Suppressor macrophage treated with lipopolysaccharide for 4 hours (primary cell): ENCODE measurements at regions not wholly inside any gene's neighbourhood (a gene's known extent, or its start where the extent isn't known, plus 50 kb on each side); places are given as distances from the start of the nearest gene placed in this dataset.

Source experiments
- DNase-seq: peaks from one replicate; pipeline ENCODE4 v3.0.0-alpha.2; 2020

GRCh38 chr4:8696369-8697127 lies 104.0 kb downstream of the CPZ start:
- DNase-seq, result no peak

GRCh38 chr4:8695237-8696219 lies 103.0 kb downstream of the CPZ start:
- no peak for DNase-seq

GRCh38 chr4:8694651-8695151 lies 102.1 kb downstream of the CPZ start:
- DNase-seq, result no peak

GRCh38 chr4:8694226-8694625 lies 101.7 kb downstream of the CPZ start:
- DNase-seq, result no peak

- DNase-seq, result no peak
Measured at GRCh38 chr4:8691151-8691775, 98.7 kb downstream of the CPZ start.

- no peak for DNase-seq
Measured at GRCh38 chr4:8690216-8691150, 97.9 kb downstream of the CPZ start.

- no peak for DNase-seq
Measured at GRCh38 chr4:8689741-8690140, 97.2 kb downstream of the CPZ start.

GRCh38 chr4:8688908-8689445 lies 96.4 kb downstream of the CPZ start:
- DNase-seq, result no peak

GRCh38 chr4:8688041-8688907 lies 95.7 kb downstream of the CPZ start:
- DNase-seq, result peak; percentile 30

- no peak for DNase-seq
Measured at GRCh38 chr4:8687083-8687482, 94.5 kb downstream of the CPZ start.

GRCh38 chr4:8685831-8686230 lies 93.3 kb downstream of the CPZ start:
- DNase-seq, result no peak

- no peak for DNase-seq
Measured at GRCh38 chr4:8683462-8683861, 90.9 kb downstream of the CPZ start.

- no peak for DNase-seq
Measured at GRCh38 chr4:8682725-8683124, 90.2 kb downstream of the CPZ start.

GRCh38 chr4:8682296-8682695 lies 89.7 kb downstream of the CPZ start:
- DNase-seq, result no peak

GRCh38 chr4:8681391-8681790 lies 88.8 kb downstream of the CPZ start:
- DNase-seq, result no peak

GRCh38 chr4:8679032-8679431 lies 86.5 kb downstream of the CPZ start:
- no peak for DNase-seq

- no peak for DNase-seq
Measured at GRCh38 chr4:8676676-8677075, 84.1 kb downstream of the CPZ start.

GRCh38 chr4:8675906-8676305 lies 83.3 kb downstream of the CPZ start:
- no peak for DNase-seq

- DNase-seq, result peak; percentile 5
Measured at GRCh38 chr4:8675383-8675782, 82.8 kb downstream of the CPZ start.

- DNase-seq, result no peak
Measured at GRCh38 chr4:8674311-8674885, 81.8 kb downstream of the CPZ start.
